GM19372 (cell line): ENCODE measurements at regions not wholly inside any gene's neighbourhood (a gene's known extent, or its start where the extent isn't known, plus 50 kb on each side); places are given as distances from the start of the nearest gene placed in this dataset.
"Not testable (repeated sequence)": the region's sequence is repeated elsewhere in the genome, so short reads cannot be mapped to it uniquely, and the experiment has no call there.

ENCODE experiments used
- ATAC-seq: cut with Tn5 transposase; IDR thresholded peaks from one replicate; pipeline ENCODE4 v1.9.1; 2021; ENCODE audit warnings: mild to moderate bottlenecking, low read depth, moderate library complexity; ENCODE audit not compliant: unreplicated experiment

DNA sequence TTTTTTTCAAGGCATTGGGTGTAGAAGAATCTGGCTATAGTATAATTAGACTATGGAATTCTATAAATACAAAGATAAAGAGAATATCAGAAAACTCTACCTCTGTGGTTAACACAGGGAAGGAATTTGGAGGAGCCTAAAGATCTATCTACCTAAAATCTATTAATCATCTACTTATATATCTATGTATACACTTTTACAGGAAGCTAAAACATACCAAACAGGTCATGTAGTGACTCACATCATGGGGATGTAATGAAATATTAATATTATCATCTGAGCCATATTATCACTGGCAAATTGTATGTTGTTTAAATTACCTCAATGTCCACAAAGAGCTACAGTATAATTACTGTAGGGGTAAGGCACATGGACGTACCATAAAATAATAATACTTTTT, 1748.2 kb downstream of the EFNA5 start:
- ATAC-seq: no peak

DNA sequence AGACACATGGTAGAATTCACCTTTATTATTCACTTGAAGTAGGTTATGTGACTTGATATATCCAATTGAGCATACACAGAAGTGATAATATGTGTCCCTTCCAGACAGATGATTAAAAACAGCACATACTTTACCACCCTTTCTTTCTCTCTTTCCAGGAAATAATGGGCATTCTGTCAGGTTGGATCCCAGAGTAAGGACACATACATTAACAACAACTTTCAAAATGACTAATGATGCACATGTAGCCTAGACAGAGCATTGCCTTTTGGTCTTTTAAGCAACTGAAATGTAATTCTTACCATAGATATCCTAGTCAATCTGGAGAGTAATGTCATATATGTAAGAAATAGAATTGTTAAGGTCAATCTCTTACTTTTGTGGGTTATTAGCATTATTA, 1748.7 kb downstream of the EFNA5 start:
- ATAC-seq: no peak

DNA sequence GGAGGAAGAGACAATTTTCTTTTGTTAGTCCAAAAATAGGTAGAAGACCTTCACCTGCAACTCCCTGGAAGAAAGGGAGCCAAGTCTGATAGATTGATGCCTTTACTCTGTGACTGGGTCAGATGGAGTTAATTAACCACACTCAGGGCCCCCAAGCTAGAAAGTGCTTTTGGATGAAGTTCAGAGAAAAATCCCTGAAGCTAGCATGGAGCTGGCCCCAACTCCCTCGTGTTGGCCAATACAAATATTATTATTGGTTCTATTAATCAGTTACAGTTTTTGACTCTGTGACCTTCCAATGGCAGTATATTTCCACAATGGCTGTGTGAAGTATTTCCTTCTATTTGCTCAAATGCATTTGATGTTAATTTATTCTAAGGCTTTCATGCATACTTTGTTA, 1753.5 kb downstream of the EFNA5 start:
- ATAC-seq: no peak

DNA sequence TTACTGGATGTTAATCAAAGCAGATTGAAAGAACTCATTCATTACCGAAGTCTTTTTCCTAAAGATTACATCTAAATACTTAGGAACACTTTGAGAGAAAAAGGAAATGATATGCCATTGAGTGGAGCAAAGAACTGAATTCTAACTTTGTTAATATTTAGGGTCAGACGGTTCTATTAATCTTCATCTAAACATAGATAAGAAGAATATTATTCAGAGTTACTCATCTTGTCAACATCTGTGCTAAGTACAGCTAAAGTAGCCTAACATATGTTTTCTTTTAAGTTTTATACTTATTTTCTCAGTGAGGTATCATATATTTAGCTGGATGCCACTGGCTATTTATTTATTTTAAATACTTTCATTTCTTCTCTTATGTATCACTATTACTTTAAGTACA, 1763.7 kb downstream of the EFNA5 start:
- no peak for ATAC-seq

DNA sequence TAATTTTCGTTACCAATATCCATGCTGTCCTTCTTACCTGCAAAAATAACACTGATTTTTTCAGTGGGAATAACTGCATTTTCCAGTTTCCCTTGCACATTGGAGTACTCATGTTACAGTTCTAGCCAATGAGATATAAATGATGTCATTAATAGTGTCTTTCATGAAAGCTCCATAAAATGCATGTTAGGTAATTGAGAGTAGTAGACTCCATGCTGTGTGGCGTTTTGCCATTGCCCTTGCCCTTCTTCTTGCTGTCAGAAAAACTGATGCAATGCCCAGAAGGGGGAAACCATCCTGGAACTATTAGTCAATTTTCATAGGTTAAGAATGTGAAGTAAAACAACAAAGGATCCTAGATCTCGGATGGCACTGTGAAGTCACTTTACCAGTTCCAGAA, 1765.3 kb downstream of the EFNA5 start:
- ATAC-seq: no peak

DNA sequence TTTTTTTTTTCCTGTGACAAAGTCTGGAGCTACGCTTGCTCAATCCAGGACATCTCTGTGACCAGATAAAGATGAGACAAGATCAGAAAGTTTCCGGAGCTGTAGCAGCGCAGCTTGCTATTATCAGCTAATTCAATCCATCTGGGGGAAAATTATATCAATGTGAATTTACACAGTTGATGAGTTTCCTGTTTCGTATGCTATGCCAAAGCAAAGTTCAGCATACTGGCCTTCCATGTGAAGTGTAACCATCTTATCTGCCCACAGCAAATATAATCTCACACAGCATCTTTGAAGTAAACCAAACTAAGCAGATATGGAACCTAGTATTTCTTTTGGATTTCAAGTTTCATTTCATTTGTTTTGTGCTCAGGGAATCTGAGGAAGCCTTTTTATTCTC, 1767.7 kb downstream of the EFNA5 start:
- ATAC-seq: no peak

DNA sequence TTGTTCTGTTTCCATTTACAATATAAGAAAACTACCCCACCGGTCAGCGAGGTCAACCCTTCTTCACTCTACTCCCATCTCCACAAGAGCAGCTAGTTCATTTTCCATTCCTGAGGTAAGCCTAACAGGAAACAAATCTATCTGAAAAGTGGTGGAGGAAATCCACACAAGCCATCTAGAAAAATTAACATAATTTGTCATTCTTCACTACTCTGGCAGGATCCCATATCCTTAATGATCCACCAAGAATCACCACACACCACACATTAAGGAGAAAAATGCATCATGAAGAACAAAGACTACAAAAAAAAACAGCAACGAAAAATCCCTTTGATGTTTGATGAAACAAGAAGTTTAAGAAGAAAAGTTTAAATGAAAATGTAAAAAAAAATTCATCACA, 1771.0 kb downstream of the EFNA5 start:
- ATAC-seq: no peak

DNA sequence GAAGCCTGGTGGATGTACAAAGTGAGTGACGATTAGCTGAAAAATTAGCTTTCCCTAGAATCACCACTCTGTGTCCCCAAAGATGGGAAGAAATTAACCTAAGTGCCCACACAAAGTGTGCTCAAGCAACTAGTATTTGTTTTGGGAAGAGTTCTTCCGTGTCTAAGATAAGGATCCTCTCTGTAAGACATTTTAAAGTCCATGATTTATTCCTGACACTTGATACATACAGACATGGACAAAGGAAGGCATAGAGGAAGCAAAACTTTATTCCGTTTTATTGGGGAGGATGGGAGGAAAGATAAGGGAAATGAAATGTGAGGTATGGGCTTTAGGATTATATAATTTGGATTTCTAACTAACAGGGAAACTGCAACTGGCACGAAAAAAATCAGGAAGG, 1772.6 kb downstream of the EFNA5 start:
- no peak for ATAC-seq

DNA sequence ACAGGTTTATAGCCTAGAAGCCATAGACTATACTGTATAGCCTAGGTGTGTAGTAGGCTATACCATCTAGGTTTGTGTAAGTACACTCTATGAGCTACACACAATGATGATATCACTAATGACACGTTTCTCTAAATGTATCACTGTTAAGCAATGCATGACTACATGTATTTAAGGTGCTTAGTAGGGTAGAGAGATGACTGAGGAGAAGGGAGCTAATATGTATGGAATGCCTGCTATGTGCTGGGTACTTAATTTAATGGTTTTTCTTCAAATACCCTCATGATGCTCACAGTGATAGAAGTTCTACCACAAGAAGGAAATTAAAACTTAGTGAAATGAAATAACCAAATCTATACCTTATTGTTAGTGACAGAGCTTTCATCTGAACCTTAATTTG, 1785.5 kb downstream of the EFNA5 start:
- no peak for ATAC-seq

DNA sequence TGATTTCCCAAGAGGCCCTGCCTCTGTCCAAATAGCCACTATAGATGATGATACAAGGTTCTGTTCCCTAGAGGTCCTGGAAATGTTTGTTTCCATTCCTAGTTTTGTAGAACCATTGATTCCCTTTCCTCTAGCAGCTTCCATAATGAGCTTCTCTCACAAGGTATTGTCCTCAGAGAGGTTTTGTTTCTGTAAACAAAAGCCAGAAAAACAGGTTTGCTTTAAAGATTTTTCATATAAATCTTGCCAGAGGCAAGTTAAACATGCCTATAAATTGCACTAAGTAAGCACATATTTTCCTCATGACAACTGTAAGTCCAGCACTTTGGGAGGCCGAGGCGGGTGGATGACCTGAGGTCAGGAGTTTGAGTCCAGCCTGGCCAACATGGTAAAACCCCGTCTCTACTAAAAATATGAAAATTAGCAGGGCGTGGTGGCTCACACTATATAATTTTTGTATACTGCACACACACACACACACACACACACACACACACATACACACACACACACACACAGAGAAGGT, 1787.7 kb downstream of the EFNA5 start:
- ATAC-seq: no peak

DNA sequence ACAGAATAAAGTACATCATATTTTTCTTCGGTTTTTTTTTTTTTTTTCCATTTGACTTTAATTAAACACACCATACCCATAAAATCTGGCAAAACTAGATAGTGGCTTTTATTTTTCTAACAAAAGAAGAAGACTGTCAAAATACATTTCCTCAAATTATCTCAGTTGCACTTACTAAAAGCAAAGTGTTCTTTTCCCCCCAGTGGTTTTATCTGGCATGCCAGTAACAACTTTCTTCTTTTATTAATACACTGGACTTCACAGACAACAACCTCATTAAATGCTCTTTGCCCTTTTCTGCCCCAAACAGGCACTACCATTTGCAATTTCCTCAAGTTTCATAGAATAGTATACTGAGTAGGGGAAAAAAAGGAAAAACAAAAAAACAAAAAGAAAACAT, 1792.3 kb downstream of the EFNA5 start:
- ATAC-seq: no peak

DNA sequence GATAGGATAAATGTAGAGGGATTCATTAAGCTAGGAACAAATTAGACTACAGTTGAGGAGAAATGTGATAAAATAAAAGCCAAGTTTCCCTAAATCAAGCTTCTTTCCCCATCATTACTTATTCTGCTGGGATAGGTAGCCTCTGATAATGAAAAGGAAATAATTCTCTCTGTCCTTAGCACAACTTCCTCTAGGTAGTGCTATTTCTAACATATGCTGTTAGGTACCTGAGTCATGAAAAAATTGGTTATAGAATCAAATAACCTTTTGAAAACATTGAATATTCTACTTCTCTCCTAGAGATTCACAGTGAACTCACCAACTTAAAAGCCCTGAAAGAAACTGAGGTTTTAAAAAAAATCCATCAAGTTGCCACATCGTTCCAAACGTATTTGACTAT, 1793.1 kb downstream of the EFNA5 start:
- no peak for ATAC-seq

DNA sequence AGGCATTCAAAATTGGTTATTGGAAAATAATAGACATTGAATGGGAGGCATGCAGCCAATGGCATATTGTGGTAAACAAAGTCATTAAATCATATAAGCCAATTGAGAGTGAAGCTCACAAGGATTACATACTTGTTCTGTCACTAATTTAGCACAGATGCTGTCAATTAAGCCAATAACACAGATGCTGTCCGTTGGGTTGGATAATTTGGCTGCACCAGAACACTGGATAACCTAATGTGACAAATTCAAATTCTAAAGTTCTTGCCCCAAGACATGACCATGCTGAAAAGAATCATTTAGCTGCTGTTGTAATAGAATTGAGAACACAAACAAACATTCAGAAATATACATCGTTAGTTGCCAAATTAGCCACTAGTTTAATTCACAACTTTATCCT, 1796.4 kb downstream of the EFNA5 start:
- no peak for ATAC-seq

DNA sequence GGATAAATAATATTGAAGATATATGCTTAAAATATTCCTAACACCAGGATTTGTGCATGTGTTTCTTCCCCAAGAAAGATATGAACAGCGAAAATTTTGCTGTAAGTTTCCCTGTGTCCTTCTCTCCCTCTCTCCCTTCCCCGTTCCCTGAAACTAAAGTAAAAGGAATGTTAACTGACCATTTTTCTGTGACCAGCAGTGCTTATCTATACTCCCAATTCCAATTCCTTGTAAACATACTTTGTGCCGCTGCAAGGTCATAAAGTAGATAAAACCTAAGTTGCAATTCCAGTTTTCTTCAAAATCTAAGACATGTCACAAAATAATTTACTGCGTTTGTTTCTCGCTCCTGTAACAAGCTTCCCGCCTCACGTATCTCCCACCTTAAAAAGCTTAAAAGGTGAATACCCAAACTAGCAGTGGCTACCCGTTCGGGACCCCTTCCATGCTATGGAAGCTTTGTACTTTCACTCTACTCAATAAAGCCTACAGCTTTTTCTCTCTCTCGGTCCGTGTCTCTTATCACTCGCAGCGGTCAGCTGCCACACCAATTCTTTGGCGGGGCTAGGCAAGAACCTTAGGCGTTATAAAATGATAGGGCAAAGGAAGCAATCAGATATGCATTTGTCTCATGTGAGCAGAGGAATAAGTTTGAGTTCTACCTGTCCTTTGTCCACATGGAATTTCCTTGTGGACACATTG, 1798.0 kb downstream of the EFNA5 start:
- ATAC-seq: no peak

DNA sequence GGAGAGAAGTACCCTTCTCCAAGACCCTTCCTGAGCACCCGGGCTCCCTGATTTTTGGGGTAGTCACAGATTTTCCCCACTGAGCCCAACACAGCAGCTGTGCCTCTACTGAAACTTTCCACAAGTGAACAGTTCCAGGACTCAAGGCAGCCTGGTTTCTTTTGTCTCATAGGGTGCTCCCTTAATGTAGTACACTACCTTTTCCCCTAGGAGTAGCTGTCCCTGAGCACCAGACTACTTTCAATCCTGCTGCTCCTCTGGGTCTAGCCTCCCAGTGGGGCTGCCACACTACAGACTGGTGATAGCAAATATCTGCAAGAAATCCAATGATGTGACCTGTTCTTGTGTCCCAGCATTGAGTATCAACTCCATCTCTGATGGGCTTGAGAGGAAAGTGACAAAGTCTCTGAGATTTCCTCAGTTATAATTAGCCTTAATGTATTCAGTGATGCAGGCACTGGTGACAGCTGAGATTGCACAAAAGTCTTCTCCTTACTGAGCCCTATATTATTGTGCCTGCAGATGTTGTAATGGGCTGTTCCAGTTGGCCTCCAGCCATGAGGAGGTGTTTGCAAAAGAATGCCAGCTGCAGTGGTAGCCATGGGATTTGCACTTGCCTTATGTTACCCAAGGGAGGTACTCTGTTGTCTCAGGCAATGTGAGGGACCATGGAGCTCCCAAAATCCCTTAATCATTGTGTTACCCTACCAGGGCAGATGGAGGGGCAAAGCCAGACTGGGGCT, 1802.5 kb downstream of the EFNA5 start:
- ATAC-seq: no peak

DNA sequence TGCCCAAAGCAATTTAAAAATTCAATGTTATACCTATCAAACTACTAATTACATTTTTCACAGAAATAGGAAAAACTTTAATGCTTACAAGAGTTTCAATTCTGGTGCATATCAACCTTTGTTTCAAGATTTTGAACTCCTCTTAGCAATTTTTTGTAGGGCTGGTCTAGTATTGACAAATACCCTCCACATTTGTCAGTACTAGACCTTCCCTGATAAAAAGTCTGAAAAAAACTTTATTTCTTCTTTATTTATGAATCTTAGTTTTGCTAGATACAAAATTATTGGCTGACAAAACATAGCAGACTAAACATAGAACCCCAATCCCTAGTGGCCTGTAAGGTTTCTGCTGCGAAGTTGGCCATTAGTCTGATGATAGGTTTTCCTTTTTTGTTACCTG, 1804.9 kb downstream of the EFNA5 start:
- no peak for ATAC-seq

DNA sequence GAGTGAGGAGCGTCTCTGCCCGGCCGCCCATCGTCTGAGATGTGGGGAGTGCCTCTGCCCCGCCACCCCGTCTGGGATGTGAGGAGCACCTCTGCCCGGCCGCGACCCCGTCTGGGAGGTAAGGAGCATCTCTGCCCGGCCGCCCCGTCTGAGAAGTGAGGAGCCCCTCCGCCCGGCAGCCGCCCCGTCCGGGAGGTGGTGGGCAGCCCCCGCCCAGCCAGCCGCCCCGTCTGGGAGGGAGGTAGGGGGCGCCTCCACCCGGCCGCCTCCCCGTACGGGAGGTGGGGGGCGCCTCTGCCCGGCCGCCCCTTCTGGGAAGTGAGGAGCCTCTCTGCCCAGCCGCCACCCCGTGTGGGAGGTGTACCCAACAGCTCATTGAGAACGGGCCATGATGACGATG, 1811.4 kb downstream of the EFNA5 start:
- ATAC-seq: not testable (repeated sequence)

DNA sequence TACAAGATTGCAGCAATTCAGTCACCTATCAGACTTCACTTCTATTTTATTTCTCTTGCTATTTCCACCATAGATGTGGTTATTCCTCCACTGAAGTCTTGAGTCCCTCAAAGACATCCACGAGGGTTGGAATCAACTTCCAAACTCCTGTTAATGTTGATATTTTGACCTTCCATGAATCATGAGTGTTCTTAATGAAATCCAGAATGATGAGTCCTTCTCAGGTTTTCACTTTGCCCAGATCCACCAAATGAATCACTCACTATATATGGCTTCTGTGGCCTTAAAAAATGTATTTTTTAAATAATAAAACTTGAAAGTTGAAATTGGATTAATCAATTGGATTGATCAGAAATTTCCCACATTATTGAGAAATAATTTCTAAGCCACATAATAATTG, 1821.0 kb downstream of the EFNA5 start:
- ATAC-seq: no peak

DNA sequence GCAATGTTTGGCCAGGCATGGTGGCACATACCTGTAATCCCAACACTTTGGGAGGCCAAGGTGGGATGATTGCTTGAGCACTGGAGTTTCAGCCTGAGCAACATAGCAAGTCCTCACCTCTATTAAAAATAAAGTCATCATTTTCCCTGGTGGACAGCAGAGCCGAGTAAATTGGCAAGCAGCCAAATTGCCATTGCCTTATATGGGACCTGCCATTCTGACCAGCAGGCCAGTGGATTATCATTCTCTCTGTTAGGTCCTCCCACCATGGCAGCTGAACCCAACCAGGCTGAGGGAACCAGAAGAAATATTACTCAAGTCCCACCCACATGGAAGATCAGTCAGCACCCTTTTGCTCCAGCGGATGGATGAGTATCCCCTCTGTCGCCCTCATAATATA, 1829.9 kb downstream of the EFNA5 start:
- ATAC-seq: no peak

DNA sequence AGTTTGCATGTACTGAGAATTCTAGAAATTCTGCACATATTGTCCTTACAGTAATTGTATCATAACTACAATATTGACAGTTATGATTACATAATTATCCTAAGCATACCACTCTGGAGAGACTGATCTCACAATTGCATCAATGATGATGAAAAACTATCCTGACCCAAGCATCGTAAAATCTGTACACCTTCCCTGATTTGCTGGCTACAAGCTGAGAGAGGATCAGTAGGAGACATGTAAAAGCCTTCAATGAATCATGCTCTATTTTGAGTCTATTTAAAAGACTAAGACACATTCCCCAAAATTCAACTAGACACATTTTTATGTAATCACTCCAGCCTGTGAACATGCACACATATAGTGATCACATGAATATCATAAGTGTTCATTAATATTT, 1833.8 kb downstream of the EFNA5 start:
- ATAC-seq: no peak

DNA sequence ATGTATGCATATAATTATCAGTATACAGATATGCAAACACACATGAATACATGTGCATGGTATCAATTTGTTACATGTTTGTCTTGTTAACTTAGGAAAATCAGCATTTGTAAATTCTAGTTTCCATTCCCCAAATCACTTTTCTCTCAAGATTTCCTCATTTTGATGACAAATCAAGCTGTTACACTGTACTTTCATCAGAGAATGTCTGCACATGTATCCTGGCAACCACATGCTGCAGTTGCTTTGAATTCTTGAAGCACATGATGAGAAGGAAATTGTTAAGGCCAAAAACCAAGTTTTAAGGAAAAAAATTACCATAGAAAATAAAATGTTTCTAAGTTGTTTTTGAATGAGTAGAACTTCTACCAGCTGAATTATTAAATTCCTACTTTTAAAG, 1834.5 kb downstream of the EFNA5 start:
- no peak for ATAC-seq

DNA sequence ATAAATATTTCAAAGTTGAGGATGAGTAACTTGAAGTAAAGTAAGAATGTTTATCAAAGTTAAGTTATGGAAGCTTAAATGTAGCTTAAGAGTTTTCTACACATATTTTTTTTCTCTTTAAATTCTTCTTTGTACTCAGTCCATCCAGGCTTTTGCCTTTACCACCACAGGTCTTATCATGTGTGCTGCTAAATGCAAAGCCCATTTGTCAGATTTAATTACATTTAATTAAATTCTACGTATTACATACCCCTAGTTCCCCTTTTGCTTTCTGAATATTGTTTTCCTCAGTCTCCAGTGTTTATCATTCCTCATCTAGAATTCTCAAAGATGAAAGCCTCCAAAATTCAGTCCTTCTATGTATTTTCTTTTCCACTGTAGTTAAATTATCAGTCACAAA, 1841.9 kb downstream of the EFNA5 start:
- no peak for ATAC-seq
